Fibroblast of lung (primary cell): ENCODE measurements at regions not wholly inside any gene's neighbourhood (a gene's known extent, or its start where the extent isn't known, plus 50 kb on each side); places are given as distances from the start of the nearest gene placed in this dataset.

Experiments used
- CTCF ChIP-seq, 2 donors: IDR thresholded peaks in 1 of 2; conservative IDR thresholded peaks in 1 of 2; 1 replicate in 1 of 2; 2 replicates in 1 of 2; pipeline ENCODE4 v1.5.1; 2011 to 2012; ENCODE audit warnings: low read length in 2 of 2, control low read depth in 1 of 2, inconsistent platforms in 1 of 2, low read depth in 1 of 2, mild to moderate bottlenecking in 1 of 2
- EZH2 ChIP-seq: IDR thresholded peaks from 2 replicates; pipeline ENCODE4 v1.5.1; 2012; ENCODE audit warnings: low read length, control low read depth, mild to moderate bottlenecking; ENCODE audit errors: missing control alignments

- TF ChIP-seq CTCF (conservative IDR thresholded peaks at IDR 0.05 in 1 of 2, IDR thresholded peaks at IDR 0.05 in 1 of 2; ENCODE audit: low read depth in 1 of 2, low read length in 2 of 2) (no peak), EZH2 (no peak)
Measured at GRCh38 chr7:153891990-153892389, 160.2 kb upstream of the DPP6 start.
